ENCODE measurements at regions not wholly inside any gene's neighbourhood (a gene's known extent, or its start where the extent isn't known, plus 50 kb on each side); places are given as distances from the start of the nearest gene placed in this dataset.
A peak's percentile ranks its signal among the peaks of the same experiment; 100 is the strongest.

- Mint-ChIP-seq H3K4me3 (no peak overlapping the region), H3K9me3 (no peaks in the 10 kb centered on the region), H3K27ac (no peak overlapping the region), H3K4me1 (no peaks in the 10 kb centered on the region), H3K27me3 (no peaks in the 10 kb centered on the region), H3K36me3 (no peaks in the 10 kb centered on the region)
These were observed 55.9 kb downstream of the ZBTB18 start for GRCh38 chr1:244106837-244107493.

DNA sequence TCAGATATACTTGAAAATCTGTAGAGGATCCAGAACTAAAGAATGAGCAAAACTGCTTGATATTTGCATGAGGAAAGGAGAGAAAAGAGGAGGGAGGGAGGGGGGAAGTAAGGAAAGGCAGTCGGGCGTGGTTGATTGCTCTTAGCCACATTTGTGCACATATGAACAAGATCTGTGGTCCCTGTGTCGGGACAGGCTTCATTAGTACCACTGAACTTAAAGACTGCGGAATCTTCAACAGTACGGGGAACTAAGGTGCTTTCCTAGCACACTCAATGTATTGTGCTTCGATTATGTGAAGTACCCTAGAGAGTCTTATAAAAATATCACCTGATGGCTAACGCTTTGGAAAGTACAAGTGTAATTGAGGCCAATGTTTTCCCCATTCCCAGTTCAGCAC is 59.9 kb downstream of the ZBTB18 start:
- no peak overlapping the region for H3K27ac Mint-ChIP-seq
- H3K4me3 Mint-ChIP-seq: no peak overlapping the region
- H3K27me3 Mint-ChIP-seq: no peaks in the 10 kb centered on the region
- H3K4me1 Mint-ChIP-seq: no peaks in the 10 kb centered on the region
- no peaks in the 10 kb centered on the region for H3K9me3 Mint-ChIP-seq
- no peaks in the 10 kb centered on the region for H3K36me3 Mint-ChIP-seq

GRCh38 chr1:244112041-244112440 is 61.0 kb downstream of the ZBTB18 start:
- no peaks in the 10 kb centered on the region for H3K27me3 Mint-ChIP-seq
- no peaks in the 10 kb centered on the region for H3K9me3 Mint-ChIP-seq
- peaks cover 2% of the 10 kb centered on the region for H3K36me3 Mint-ChIP-seq
- no peaks in the 10 kb centered on the region for H3K4me1 Mint-ChIP-seq
- no peak overlapping the region for H3K27ac Mint-ChIP-seq
- H3K4me3 Mint-ChIP-seq: no peak overlapping the region

- Mint-ChIP-seq H3K4me3 (no peak overlapping the region), H3K27ac (no peak overlapping the region), H3K9me3 (no peaks in the 10 kb centered on the region), H3K27me3 (no peaks in the 10 kb centered on the region), H3K4me1 (no peaks in the 10 kb centered on the region), H3K36me3 (peaks cover 2% of the 10 kb centered on the region)
These were observed 61.6 kb downstream of the ZBTB18 start for GRCh38 chr1:244112636-244113035.

DNA sequence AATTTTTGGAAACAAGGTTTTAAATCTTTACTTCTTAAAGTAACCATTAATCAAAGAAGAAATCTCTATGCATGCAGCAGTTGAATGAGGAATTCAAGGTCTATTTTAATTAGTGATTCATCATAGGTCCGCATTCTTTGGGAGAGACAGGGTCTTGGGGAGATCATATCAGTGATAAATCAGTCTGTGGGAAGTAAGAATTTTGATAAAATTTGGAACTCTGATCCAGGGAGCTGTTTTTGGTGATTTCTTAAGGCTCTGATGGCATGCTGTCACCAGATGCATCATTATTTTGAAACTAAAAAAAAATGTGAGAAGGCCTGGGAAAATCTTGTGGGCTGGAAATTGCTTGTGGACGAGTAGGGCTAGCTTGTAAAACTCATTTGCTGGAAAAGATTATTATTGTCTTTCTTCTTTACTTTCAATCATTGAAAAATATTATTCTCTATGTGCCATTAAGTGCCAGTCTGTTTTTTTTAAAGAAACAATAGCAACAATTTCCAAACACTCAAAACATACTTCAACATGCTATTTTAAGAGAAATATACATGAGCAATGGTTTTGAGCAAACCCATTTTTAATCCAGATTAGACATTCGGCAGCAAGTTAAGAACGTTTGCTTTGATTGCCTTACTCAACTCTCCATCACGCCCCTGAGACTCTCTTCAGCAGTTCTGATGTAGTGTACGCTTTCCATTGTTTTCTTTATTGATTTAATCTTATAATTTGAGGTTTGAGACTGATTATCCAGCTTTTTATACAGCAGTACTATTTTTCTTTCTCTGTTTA is 62.6 kb downstream of the ZBTB18 start:
- Mint-ChIP-seq H3K36me3 (peaks cover 2% of the 10 kb centered on the region), H3K4me1 (no peaks in the 10 kb centered on the region), H3K9me3 (no peaks in the 10 kb centered on the region), H3K27ac (no peak overlapping the region), H3K27me3 (no peaks in the 10 kb centered on the region), H3K4me3 (no peak overlapping the region)

DNA sequence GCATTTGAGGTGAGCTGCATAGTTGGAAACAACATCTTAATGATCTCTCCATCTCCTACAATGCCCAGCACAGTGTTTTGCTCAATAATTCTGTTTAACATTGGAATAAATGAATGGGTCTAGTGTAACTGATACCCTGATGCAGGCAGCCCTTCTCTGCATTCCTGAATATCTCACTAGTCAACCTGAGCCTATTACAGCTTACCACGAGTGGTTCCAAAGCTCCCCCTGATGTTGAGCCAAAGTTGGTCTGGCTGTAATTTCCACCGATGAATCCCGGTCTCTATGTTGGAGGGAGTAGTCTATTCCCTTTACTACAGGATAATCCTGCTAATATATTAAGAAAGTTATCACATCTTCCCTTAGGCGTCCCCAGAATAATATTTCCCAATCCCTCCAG is 63.8 kb downstream of the ZBTB18 start:
- Mint-ChIP-seq H3K4me3 (no peak overlapping the region), H3K36me3 (peaks cover 2% of the 10 kb centered on the region)

GRCh38 chr1:244116946-244117345 is 65.9 kb downstream of the ZBTB18 start:
- Mint-ChIP-seq H3K9me3 (no peaks in the 10 kb centered on the region), H3K4me3 (no peak overlapping the region), H3K36me3 (peaks cover 2% of the 10 kb centered on the region), H3K27ac (no peak overlapping the region), H3K4me1 (no peaks in the 10 kb centered on the region), H3K27me3 (no peaks in the 10 kb centered on the region)

More for the DNA sequence above, 63.8 kb downstream of the ZBTB18 start:
- Mint-ChIP-seq H3K27me3 (no peaks in the 10 kb centered on the region), H3K9me3 (no peaks in the 10 kb centered on the region), H3K4me1 (no peaks in the 10 kb centered on the region), H3K27ac (no peak overlapping the region)

DNA sequence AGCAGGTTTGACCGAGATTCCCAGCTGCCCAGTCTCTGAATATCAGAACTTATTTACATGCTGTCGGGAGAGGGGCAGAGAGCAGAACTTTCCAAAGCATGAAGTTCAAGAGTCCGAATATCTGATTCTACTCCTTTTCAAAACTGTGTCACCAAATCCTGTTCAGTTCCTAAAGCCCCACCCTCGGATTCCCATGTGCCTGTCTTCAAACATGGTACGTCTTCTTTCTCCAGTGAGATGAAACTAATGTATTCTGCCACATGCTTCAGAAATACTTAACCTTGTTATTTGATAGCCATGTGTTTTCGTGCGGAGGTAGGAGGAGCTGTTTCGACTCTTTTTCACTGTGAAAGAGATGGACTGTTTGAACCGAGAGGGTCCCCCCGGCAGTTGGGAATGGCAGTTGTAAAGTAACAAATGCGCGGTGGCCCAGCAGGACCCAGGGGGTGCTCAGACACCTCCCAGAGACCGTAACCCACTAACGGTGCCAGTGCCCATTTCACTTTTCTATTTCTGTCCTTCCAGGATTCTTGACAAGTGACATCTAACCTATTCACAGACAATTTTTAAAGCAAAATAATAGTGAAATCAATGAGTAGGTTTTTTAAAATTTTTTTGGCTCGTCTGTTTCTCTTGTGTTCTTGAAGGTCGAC is 67.2 kb downstream of the ZBTB18 start:
- H3K36me3 Mint-ChIP-seq: peaks cover 2% of the 10 kb centered on the region
- no peak overlapping the region for H3K27ac Mint-ChIP-seq
- no peaks in the 10 kb centered on the region for H3K4me1 Mint-ChIP-seq
- H3K4me3 Mint-ChIP-seq: no peak overlapping the region
- H3K9me3 Mint-ChIP-seq: no peaks in the 10 kb centered on the region
- no peaks in the 10 kb centered on the region for H3K27me3 Mint-ChIP-seq

DNA sequence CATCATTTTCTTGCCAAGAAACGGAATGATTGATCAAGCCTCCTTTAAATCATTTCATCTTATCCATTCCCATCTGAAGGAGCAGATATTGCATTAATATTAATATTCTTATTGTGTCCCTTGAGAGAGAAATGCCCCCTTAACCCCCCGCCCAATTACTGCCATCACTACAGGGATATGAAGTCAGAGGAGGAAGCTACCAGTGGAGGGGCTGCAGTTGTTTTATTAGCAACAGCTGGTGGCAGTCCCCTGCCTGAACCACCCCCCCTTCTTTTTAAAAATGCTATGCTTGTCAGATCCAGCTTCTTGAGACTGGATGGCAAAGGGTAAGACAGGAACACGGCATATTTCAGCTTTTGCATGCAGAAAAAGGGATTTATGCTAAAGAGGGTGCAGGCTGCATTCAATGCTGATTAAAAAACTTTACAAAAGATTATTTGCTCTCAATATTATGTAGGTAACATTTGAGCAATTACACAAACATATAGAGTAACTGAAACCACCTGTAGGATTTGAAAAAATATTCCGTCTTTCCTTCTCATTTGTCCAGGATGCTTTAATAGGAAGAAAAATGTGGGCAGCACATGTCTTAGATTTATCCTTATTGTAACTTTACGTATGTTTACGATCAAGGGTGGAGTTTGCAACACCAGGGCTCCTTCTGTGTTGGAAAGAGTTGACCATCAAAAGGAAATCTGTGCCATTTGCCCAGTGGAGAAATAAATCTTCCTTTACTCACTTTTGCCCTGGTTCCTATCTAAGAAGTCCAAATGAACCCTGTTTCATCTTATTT is 77.7 kb downstream of the ZBTB18 start:
- no peaks in the 10 kb centered on the region for H3K27me3 Mint-ChIP-seq
- H3K9me3 Mint-ChIP-seq: no peaks in the 10 kb centered on the region
- H3K36me3 Mint-ChIP-seq: peaks cover 2% of the 10 kb centered on the region
- H3K27ac Mint-ChIP-seq: no peak overlapping the region
- H3K4me3 Mint-ChIP-seq: no peak overlapping the region
- H3K4me1 Mint-ChIP-seq: peaks cover 12% of the 10 kb centered on the region

GRCh38 chr1:244137276-244137675 is 86.2 kb downstream of the ZBTB18 start:
- H3K4me3 Mint-ChIP-seq: peak overlapping the region; percentile 79
- no peaks in the 10 kb centered on the region for H3K36me3 Mint-ChIP-seq
- peaks cover 12% of the 10 kb centered on the region for H3K4me1 Mint-ChIP-seq
- no peak overlapping the region for H3K27ac Mint-ChIP-seq
- peaks cover 5% of the 10 kb centered on the region for H3K27me3 Mint-ChIP-seq
- no peaks in the 10 kb centered on the region for H3K9me3 Mint-ChIP-seq

DNA sequence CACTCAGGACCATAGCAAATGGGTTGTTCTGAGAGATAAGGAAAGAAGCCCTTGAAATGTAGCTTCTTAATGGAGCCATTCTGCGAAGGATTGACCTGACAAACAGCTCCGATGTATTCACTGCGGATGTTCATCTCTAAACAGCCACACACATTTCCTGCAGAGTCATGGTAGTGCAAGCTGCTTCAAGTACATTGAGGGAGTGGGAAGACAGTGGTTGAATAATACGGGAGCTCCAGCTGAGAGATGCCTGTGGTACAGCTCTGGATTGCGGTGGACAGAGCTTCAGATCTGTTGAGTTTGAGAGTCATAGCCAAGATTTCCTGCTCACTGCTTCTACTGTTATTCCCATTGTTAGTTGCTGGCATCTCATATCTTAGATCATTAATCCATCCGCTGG is 86.6 kb downstream of the ZBTB18 start:
- Mint-ChIP-seq H3K9me3 (no peaks in the 10 kb centered on the region), H3K4me3 (peak overlapping the region; percentile 79), H3K4me1 (peaks cover 12% of the 10 kb centered on the region), H3K27ac (no peak overlapping the region), H3K36me3 (no peaks in the 10 kb centered on the region), H3K27me3 (peaks cover 5% of the 10 kb centered on the region)

DNA sequence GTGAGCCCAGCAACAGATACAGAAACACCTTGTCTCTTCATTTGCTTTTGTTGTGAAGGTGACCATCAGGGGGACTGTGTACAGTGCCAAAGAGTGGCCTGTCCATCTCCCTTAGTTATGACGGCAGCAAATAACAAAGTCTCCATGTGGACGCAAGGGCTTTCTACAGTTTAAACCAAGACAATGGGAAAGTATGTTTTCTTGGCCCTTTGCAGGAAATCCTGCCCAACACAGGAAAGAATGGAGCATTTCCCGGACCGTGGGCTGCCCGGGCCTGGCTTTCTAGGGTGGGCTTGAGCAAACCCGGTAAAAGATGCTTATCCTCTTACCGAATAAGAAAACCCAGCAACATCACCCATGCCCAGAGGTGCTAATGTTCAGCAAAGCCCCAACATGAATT is 87.3 kb downstream of the ZBTB18 start:
- peaks cover 5% of the 10 kb centered on the region for H3K27me3 Mint-ChIP-seq
- peaks cover 12% of the 10 kb centered on the region for H3K4me1 Mint-ChIP-seq
- H3K9me3 Mint-ChIP-seq: no peaks in the 10 kb centered on the region
- H3K4me3 Mint-ChIP-seq: no peak overlapping the region
- no peaks in the 10 kb centered on the region for H3K36me3 Mint-ChIP-seq
- H3K27ac Mint-ChIP-seq: no peak overlapping the region

GRCh38 chr1:244139655-244140054 is 88.6 kb downstream of the ZBTB18 start:
- H3K36me3 Mint-ChIP-seq: no peaks in the 10 kb centered on the region
- no peak overlapping the region for H3K4me3 Mint-ChIP-seq
- H3K4me1 Mint-ChIP-seq: peaks cover 12% of the 10 kb centered on the region
- H3K27ac Mint-ChIP-seq: no peak overlapping the region
- peaks cover 5% of the 10 kb centered on the region for H3K27me3 Mint-ChIP-seq
- no peaks in the 10 kb centered on the region for H3K9me3 Mint-ChIP-seq

DNA sequence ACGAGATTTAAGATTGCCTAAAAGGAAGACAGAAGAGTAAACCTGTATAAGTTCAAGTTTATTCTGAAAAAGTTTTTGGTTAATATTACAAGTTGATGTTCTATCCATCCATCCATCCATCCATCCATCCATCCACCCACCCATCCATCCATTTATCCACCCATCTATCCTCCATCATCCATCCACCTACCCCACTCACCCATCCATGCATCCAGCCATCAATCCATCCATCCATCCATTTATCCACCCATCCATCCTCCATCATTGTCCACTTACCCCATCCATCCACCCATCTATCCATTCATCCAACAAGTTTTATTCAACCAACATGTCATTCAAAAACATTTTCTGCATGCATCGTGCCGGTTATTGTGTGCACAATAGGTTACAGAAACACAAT is 89.3 kb downstream of the ZBTB18 start:
- no peak overlapping the region for H3K4me3 Mint-ChIP-seq
- peaks cover 5% of the 10 kb centered on the region for H3K27me3 Mint-ChIP-seq
- no peaks in the 10 kb centered on the region for H3K36me3 Mint-ChIP-seq
- peaks cover 12% of the 10 kb centered on the region for H3K4me1 Mint-ChIP-seq
- no peak overlapping the region for H3K27ac Mint-ChIP-seq
- no peaks in the 10 kb centered on the region for H3K9me3 Mint-ChIP-seq

DNA sequence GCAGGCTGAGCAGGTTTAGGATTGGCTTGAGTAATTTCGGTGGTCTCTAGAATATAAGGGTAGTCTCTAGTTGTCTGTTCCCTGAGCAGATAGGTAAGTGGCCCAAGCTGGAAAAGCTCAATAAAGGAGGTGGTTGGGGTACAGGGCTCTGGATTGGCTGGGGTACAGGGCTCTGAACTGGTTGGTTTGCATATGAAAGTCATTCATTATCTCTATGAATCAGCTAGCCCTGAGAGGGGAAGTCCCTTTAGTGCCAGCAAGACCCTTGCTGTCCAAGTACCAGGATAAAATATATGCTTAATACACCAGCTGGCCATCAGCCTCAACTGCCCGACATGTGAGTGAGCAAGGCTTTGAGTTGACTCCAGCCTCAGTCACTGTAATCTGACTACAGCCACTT is 93.0 kb downstream of the ZBTB18 start:
- no peak overlapping the region for H3K4me3 Mint-ChIP-seq
- peaks cover 2% of the 10 kb centered on the region for H3K27me3 Mint-ChIP-seq
- no peaks in the 10 kb centered on the region for H3K9me3 Mint-ChIP-seq
- no peak overlapping the region for H3K27ac Mint-ChIP-seq
- no peaks in the 10 kb centered on the region for H3K4me1 Mint-ChIP-seq
- no peaks in the 10 kb centered on the region for H3K36me3 Mint-ChIP-seq

Measured in activated naive CD4-positive, alpha-beta T cell treated with anti-CD3 and anti-CD28 coated beads, Interleukin-2, amount 50 U/mL, for 24 hours (primary cell).